Tongue (tissue), 1 donor: ENCODE measurements at regions not wholly inside any gene's neighbourhood (a gene's known extent, or its start where the extent isn't known, plus 50 kb on each side); places are given as distances from the start of the nearest gene placed in this dataset.
"Not testable (repeated sequence)": the region's sequence is repeated elsewhere in the genome, so short reads cannot be mapped to it uniquely, and the experiment has no call there.

Experiments
- DNase-seq: peaks from one replicate; pipeline ENCODE4 v3.0.0-alpha.2; 2015

DNA sequence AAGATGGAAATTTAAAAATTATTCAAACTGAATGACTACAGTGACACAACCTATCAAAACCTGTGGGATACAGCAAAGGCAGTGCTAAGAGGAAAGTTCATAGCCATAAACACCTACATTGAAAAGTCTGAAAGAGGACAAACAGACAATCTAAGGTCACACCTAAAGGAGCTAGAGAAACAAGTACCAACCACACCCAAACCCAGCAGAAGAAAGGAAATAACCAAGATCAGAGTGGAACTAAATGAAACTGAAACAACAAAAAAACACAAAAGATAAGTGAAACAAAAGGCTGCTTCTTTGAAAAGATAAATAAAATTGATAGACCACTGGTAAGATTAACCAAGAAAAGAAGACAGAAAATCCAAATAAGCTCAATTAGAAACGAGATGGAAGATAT is 247.2 kb upstream of the ZNF804A start:
- no peak for DNase-seq

- no peak for DNase-seq
Observed at GRCh38 chr2:184357033-184357432, 241.3 kb upstream of the ZNF804A start.

DNA sequence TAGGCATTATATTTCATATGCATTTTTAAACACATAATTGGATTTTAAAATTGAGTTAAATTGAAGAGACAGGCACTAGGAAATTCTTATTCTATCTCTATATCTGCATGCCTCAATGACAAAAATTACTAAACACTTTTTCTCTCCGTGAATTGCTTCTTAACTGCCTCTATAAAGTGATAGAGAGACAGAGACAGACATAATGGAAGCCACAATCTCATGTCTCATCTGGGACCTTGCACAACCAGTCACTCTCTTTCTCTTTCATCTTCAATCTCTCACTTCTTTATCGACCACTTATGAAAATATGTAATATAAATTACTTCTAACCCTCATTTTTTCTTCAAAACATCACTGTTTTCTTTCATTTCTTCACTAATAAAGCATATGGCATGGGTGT is 238.9 kb upstream of the ZNF804A start:
- no peak for DNase-seq

DNA sequence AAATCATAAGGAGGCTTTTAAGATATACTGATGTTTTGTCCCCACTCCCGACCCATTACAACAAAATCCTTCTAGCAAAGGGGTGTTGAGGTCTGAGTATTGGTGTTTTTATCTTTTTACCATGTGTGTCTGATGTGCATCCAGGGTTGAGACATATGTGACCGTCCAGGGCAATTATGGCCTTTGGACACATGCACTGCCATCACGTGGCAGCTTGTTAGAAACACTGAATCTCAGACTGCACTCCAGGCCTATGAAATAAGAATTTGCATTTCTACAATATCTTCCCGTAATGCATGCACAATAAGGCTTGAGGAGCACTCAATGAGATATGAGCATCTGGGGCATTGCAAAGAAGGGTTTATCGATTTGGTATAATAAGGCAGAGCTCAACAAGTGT is 235.1 kb upstream of the ZNF804A start:
- no peak for DNase-seq

DNA sequence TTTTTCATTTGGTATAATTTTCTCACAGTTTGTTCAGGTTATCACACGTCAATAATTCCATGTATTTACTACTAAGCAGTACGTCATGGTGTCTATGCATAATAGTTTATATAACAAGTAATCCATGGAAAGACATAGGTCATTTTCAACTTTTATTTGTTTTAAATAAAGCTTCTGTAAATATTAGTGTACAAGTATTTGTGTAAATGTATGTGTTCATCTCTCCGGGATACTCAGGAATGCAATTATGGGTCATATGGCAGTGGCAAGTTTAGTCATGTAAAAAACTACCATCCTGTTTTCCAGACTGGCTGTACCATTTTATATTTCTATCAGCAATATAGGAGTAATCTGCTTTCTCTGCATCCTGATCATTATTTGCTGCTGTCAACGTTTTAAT is 231.1 kb upstream of the ZNF804A start:
- DNase-seq: no peak

GRCh38 chr2:184369307-184369706 is 229.0 kb upstream of the ZNF804A start:
- DNase-seq: no peak

DNA sequence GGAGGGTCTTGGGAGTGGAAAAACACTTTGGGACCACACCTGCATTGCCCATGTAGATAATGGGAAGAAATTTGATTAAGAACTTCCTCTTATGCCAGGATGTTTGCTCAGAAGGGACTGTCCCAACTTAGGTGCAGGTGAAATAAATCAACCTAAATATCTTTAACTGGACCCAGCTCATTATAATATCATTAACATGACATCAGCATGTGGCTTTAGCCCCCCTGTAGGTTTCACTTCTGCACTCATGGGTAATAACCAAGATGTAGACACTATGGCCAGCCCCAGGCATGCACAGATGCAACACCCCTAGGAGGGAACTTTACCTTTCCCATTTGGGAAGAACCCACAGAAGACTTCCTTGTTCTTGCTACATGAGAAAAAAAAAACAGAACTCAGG is 227.4 kb upstream of the ZNF804A start:
- no peak for DNase-seq

GRCh38 chr2:184371641-184372040 is 226.7 kb upstream of the ZNF804A start:
- DNase-seq: no peak

- no peak for DNase-seq
Observed at GRCh38 chr2:184372484-184372883, 225.8 kb upstream of the ZNF804A start.

DNA sequence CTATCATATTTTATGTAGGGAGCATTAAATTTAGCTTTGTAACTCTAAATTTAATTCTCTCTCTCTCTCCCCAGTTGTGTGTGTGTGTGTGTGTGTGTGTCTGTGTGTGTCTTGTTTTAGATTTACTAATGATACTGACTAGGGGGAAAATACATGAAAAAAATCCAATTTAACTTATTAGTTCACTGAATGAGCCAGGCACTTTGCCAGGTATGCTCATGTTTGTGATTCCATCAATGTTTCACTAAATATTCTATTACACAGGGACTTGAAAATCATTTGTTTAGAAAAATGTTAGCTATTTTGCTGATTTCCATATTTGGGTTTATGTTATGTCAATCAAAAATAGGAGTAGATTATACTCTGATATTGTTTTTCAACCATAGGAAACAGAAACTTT is 203.7 kb upstream of the ZNF804A start:
- DNase-seq: no peak

DNA sequence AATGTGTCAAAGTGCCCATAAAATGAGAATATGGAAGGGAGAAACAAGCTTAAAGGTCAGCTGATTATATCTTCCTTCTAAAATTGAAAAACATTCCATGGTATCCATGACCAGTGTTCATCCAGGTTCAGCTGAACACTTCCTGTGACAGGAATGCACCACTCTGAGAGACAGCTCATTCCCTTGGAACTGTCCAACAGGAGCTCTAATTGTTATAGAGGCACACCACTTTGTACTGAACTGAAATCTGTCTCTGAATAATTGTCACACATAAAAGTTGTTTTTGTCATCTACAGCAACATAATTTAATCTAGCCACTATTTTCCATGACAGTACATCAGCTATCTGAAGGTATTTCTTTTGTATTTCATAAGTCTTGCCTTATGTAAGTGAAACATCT is 195.9 kb upstream of the ZNF804A start:
- DNase-seq: no peak

GRCh38 chr2:184407041-184407630 is 191.2 kb upstream of the ZNF804A start:
- not testable (repeated sequence) for DNase-seq

DNA sequence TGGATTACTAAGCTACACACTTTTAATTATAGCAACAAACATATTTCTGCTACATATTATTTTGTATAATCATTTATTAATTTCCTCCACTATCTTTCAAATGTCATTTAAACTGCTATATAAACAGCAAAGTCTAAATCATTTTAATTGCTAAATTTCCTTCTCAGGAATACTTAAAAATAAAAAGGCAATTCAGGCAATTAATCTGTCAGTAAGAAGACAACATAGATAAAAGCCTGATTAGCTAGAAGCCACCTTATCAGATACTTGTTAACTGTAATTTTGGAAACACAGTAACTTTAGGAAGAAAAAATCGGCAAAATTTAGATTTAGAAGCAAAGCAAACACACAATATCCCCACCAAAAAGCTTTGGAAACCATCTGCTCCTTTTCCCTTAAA is 188.2 kb upstream of the ZNF804A start:
- no peak for DNase-seq

GRCh38 chr2:184413221-184413620 is 185.1 kb upstream of the ZNF804A start:
- DNase-seq: no peak

DNA sequence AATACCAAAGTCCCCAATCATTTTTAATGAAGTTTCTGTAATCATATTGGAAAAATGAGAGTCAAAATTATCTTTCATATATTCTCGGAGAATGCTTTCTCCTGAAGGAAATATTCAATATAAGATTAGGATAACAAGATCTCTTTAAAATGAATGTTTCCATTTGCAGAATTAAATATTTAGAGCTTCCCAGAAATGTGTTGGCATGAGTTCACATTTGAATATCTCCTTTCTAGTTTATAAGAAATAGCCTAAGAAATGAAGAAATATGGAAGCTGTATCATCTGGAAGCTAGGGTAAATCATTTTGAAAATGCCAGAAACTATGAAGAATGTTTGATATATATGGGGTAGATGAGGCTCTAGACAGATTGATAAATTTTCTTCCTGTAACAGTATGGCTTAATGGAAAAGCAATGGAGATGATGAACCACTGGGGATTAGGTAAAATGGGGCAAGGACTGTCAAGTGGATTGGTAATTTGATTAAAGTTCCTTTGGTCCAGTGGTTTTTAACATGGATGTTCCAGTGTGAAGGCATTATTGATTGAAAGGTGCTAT is 184.6 kb upstream of the ZNF804A start:
- no peak for DNase-seq

- no peak for DNase-seq
Observed at GRCh38 chr2:184416146-184416913, 182.0 kb upstream of the ZNF804A start.

DNA sequence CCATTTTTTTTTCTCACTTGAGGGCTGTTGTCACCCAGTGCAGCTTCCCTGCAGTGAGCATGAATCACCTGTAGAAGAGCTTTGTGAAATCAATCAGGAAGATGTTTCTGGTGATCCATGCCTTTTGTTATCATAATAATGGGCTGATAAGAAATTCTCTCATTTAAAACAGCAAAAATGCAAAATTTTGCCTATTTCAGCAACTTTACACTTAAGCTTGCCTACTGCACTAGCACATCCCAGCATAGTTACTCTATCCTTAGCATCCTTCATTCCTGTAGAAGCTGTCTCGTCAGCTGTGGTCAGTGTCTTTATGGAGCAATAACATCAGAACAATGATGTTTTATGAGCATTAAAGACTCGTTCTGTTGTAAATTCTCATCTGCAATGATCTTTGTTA is 178.6 kb upstream of the ZNF804A start:
- no peak for DNase-seq

GRCh38 chr2:184421456-184421855 is 176.9 kb upstream of the ZNF804A start:
- DNase-seq: not testable (repeated sequence)

DNA sequence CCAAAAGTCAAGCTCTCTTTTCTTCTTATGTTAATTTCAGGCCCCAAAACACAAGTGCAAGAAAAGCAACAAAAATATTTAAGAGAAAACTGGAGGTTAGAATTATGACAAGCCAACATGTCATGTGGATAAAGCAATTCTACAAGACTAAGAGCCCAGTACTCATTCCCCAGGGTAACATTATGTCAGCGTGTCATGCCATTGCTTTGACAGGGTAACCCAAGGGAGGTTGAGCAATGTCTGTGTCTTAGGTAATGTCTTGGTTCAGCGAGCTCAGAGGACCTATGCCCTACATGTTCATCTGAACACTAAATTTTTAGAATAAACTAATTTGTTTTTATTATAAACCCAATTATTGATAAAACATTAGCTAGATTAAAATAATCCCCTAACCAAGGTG is 173.2 kb upstream of the ZNF804A start:
- no peak for DNase-seq

DNA sequence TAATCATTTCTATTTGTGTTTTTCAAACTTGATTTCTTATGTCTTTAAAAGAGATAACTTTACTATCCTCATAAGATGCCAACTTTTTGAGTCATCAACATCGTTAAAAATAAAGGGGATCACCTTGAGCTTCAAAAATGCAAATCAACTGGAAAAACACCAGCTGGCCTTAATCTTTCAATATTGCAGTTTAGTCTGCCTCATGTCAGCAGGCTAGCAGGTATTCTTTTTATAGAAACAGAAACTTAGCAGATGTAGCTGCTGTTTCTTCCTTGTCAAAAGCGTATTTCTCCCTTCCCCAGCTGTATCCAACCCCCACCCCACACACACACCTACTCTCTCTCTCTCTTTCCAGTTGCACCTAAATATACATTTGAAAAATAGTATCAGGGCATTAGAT is 154.1 kb upstream of the ZNF804A start:
- peak; percentile 4 for DNase-seq

- no peak for DNase-seq
Observed at GRCh38 chr2:184444623-184445223, 153.6 kb upstream of the ZNF804A start.

- no peak for DNase-seq
Observed at GRCh38 chr2:184449760-184450159, 148.6 kb upstream of the ZNF804A start.

- DNase-seq: no peak
Observed at GRCh38 chr2:184452907-184453306, 145.4 kb upstream of the ZNF804A start.

- no peak for DNase-seq
Observed at GRCh38 chr2:184455624-184456023, 142.7 kb upstream of the ZNF804A start.
